GM21390 (cell line): ENCODE measurements at regions not wholly inside any gene's neighbourhood (a gene's known extent, or its start where the extent isn't known, plus 50 kb on each side); places are given as distances from the start of the nearest gene placed in this dataset.
A peak's percentile ranks its signal among the peaks of the same experiment; 100 is the strongest.
"Not testable (repeated sequence)": the region's sequence is repeated elsewhere in the genome, so short reads cannot be mapped to it uniquely, and the experiment has no call there.

ENCODE experiments used
- ATAC-seq: cut with Tn5 transposase; IDR thresholded peaks from one replicate; pipeline ENCODE4 v1.9.1; 2021; ENCODE audit not compliant: unreplicated experiment

DNA sequence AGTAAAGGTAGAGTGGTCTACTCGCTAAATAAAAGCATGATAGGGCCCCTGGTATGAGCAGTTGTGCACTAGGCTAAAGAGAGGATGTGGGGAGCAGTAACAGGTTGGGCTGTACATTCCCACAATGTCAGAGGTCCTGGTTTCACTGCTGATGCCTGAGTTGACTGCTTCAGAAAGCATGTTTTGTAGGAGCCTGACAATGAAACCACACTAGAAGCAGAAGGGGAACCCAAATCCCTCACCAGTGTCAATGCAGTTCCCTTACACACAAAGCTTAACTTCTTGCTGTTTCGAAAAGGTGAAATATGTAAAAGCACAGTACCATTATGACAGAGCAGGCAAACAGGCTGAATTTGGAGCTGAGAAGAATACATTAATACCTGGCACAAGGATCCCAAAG is 291.7 kb upstream of the KYNU start:
- ATAC-seq: peak; percentile 83

DNA sequence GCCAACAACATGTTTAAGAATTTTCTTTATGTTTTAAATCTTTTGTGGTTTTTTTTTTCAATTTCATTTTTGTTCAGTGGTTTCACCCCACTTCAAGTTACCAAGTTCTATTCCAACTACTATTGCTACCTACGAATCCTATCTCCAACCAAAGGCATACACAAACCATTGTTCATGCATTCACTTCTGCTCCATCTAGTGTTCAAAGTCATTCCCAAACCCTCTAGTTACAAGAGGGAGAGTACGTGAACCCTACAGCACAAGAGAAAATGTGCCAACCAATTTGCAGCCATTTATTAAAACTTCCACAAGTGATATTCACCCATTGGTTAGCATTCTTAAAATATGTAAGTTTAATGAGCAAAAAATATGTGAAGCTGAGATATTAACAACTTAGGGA is 295.1 kb upstream of the KYNU start:
- ATAC-seq: no peak

DNA sequence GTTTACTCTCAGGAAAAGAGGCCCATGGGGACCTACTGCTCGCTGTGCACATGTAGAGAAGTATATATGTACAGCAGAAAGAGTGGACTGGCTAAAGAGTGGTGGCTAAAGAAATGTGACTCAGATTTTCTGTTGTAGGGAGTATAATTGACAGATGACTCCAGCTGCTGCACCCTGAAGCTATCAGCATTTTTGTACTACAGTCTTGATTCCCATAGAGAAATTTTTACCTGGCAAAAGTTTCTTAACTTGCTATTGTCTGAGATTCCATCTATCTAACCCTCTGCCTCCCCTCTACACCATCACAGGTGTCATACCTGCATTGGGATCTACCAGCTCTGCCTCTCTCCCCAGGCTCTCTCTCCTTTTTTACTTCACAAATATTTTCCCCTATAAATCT is 296.0 kb upstream of the KYNU start:
- no peak for ATAC-seq

DNA sequence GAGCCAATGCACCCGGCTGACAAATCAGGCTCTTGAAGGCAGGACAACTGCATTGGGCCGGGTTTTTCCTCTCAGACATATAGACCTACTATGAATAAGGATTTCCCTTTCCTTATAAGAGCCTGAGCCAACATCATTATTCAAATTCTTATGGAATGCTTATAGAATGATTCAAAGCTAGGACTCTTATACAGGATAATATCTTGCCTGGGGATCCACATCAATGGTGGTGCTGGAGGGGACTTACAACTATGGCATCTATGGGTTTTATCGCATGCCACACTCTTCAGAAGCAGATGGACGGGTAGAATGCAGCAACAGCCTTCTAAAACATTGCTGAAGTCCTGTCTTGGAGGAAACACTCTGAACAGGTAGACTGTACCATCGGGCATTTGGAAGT is 296.8 kb upstream of the KYNU start:
- ATAC-seq: no peak

DNA sequence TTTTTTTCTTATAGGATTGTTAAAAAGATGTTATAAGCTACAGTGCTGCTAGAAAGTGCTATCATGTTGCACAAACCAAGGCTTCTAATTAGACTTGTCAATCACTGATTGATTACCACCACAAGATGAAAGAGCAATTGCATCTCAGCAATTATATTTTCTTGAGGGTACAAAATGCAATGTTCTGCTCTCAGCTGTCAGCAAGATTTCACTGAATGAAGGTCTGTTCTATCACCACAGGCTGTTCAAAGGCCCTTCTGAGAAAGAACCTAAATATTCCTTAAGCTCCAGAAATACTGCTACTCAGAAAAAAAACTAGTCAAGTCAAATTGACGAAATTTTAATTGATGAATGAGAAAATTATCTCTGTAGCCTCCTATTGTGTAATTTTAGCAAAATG is 301.9 kb upstream of the KYNU start:
- no peak for ATAC-seq

DNA sequence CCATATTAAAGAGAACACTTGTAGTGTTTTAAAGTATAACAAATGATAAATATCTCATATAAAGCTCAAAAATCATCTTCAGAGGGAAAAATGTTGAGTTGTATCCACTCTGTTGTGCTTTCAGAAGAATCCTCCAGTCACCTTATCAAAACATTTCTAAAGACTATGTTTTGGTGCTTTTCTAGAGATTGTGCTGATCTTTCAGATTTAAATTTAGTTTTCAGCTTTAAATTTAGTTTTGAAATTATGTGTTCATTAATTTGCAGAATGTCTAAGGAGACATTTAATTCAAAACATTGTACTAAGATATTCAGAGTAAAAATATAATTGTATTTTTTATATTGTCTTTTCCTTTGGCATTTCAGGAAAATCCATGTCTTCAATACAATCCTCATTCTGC is 303.1 kb upstream of the KYNU start:
- no peak for ATAC-seq

DNA sequence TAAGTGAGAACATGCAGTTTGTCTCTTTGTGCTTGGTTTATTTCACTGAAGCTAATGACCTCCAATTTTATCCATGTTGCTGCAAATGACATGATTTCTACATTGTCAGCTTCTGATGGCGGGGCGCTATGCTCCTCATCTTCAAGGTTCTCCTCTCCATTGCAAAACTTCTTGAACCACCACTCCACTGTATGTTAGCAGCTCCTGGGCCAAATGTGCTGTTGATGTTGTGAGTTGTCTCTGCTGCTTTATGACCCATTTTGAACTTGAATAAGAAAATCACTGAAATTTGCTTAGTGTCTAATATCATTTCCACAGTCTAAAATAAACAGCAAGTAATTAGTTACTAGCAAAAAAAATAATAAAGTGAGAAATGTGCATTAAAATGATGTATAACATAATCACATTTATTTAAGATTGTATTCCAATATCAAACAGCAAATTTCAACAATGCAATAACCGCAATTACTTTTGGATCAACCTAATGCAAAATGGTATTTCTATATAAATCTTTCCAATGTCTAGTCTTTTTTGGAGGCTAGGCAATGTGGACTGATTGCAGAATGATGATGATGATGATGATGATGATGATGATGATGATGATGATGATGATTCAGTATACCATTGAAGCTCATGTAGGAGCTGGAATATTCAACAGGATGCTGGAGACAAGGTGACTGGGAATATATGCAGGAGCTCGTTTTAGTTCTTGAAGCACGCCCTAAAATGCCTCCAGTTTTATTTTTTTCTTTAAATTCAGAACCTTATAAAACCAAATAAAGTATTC is 304.9 kb upstream of the KYNU start:
- ATAC-seq: no peak

DNA sequence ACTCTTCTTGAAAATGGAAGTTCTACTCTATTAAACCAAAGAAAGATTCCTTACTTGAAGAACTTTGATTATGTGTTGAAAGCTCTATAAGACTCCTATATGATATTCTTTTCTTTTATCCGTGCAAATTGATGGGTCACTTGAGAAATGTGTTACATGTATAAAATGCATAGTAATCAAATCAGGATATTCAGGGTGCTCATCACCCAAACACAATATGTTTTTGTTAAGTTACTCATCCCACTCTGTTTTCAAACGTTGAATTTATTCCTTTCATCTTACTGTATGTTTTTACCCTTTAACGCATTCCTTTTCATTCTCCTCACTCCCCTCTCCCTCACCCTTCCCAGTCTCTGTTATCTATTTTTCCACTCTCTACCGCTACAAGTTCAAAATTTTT is 305.5 kb upstream of the KYNU start:
- ATAC-seq: no peak

DNA sequence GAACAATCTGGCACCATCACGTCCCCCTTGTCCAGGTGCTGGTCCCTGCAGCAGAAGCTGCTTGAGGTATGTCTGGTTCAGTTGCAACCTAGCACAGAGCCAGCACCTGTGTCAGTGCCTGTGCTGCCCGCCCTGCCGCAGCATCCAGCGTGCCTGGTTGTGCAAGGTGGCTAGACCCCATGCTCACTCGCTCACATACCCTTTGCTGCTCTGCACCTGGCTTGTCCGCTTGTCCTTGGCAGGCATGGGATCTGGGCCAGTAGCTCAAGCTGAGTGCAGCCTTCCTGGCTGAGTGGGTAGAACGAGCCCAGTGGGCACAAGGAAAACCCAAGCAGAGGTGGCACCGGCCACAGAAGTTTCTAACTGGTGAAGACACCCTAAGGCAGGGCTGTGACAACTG is 314.6 kb upstream of the KYNU start:
- no peak for ATAC-seq

DNA sequence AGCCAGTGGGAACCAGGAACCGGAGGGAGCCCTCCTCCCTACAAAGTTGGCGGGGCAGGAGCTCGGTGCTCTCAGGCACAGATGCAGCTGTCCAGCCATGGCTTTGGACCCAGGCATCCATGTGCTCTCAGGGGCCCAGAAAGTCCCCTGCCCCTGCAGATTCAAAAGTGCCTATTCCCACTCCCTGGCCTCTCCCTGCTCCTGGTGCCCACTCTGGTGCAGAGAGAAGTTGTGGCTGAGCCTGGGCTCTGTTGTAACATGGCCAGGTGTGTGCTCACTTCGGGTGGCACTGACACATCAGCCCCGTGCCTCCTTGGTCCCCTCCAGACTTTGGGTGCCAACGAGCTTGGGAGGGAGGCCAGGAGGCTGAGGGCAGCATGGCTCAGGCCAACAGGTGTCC is 315.8 kb upstream of the KYNU start:
- no peak for ATAC-seq

DNA sequence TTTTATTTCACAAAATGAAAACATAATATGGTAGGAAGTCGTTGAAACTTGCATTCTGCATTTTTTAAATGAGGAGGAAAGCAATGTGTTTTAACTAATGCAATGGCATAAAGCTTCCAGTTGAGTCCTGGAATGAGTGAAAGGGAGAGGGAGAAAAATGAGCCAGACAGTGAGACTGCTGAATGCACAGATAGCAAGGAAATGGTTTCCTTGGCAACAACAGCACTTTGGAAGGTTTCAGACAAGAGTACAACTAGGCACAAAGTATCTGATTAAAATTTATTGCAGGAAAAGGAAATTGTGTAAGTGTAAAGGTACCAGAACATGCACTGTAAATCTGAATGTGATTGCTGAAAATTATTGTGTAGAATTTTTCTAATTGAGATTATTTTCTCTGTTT is 320.1 kb upstream of the KYNU start:
- no peak for ATAC-seq

DNA sequence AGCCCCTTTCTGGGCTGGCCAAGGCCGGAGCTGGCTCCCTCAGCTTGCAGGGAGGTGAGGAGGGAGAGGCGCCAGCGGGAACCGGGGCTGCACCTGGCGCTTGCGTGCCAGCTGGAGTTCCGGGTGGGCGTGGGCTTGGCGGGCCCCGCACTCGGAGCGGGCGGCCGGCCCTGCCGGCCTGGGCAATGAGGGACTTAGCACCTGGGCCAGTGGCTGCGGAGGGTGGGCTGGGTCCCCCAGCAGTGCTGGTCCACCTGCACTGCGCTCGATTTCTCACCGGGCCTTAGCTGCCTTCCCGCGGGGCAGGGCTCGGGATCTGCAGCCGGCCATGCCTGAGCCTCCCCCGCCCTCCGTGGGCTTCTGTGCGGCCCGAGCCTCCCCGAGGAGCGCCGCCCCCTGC is 331.5 kb upstream of the KYNU start:
- ATAC-seq: not testable (repeated sequence)

DNA sequence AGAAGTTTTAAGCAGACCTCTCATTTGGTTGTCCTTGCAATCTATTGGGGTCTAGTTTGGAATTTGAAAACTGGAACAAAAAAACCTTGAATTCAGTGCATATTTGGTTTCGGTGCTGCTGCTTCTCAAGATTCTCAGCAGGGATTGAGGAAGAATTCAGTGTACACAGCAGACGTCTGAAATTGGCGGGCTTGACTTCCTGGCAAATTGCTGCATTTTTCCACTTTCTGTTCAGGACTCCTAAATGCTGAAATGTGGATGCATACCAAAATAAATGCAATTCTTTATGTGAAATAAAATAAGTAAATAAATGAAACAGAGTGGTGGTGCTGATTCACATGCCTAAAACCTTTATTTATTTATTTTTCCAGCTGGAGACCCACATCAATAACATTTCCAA is 332.4 kb upstream of the KYNU start:
- no peak for ATAC-seq

DNA sequence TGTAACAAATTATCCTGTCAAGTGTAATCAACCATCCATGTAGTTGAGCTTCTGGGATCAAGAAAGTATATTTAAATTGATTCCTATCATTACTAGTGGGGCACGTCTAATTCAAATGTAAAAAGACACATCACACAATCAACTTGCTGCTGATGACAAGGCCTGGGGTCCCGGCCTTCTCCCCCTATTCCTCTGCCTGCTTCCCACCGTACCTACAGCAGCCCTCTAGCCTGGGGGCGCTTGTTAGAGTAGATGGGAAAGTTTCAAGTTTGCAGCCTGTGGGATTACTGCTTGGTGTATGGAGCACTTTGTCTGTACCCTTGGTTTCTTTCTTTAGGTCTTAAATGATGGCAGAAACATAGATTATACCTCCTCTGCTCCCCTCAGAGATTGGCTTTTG is 333.3 kb upstream of the KYNU start:
- no peak for ATAC-seq

DNA sequence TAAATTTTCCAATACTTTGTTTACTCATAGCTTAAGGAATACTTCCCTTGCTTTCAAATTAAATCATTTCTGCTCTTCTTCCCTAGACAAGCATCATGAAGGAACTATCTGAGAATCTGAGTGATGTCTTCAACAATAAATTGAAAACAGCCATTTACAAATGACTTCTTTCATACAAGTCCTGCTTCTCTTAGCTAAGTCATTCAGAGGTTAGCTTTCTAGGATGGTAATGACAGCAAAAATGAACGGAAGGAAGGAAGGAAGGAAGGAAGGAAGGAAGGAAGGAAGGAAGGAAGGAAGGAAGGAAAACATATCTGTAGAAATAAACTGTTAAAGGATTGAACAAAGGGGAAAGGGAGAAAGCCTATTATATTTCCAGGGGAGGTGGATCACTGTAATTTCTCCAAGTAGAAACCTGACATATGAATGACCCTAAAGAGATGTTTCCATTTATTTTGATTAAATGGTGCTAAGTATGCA is 335.0 kb upstream of the KYNU start:
- no peak for ATAC-seq

DNA sequence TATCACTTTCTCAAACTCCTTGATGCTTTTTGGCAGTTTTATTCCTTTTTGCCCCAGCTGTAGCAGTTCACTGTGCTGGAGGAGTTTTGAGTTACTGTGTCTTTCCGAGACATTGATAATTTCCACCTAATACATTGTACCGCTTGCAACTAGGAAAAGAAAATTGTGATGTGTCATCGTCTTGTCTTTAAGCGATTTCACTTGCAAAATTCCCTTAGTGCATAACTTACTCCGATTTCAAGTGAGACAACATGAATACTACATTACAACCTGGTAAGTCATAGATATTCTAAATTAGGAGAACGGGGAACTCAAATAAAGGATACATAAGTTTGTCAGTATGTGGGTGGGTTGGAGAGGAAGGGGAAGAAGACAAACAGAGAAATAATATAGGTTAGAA is 340.5 kb upstream of the KYNU start:
- no peak for ATAC-seq

DNA sequence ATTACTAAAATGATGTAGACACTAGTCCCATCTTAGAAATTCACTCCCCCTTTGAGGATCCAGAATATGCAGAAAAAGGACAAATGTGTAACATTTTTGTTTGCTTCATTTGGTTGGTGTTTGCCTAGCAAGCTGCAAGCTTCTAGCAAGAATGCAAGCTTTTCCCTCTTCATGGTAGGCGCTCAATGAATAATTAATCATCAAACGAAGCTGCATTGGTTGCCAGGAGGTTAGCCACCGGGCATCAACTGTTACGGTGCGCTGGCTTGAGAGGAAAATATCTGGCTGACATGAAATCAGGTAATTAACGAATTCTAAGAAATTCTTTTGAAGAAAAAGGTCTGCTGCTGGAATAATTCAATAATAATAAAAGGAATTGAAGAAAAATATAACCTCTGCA is 341.0 kb upstream of the KYNU start:
- ATAC-seq: no peak

DNA sequence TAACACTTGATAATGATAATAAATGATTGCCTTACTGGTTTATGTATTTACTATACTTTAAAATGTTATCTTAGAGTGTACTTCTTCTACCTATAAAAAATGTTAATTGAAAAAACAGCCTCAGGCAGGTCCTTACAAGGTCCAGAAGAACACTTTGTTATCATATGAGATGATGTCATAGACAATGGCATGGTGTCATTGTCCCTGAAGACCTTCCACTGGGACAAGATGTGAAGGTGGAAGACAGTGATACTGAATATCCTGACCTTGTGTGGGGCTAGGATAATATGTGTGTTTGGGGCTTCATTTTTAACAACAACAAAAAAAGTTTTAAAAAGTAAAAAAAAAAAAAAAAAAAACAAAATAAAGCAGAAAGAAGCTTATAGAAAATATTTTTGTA is 342.2 kb upstream of the KYNU start:
- no peak for ATAC-seq

DNA sequence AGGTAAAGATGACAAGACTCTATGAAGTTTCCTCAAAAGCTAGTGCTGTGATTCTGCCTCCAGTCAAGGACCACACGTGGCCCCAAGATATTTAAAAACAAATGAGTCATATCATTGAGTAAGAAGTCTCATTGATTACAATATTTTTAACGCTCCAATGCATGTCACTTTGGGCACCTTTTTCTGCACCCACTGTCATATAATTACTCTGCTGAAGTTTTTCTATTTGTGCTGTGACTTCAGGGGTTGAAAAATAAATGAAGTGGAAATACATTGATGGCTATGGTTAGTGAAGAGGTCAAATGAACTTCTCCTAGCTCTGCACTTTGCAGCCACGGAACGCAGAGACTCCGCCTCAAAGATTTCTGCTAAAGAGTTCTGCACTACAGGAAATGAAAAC is 344.3 kb upstream of the KYNU start:
- no peak for ATAC-seq

DNA sequence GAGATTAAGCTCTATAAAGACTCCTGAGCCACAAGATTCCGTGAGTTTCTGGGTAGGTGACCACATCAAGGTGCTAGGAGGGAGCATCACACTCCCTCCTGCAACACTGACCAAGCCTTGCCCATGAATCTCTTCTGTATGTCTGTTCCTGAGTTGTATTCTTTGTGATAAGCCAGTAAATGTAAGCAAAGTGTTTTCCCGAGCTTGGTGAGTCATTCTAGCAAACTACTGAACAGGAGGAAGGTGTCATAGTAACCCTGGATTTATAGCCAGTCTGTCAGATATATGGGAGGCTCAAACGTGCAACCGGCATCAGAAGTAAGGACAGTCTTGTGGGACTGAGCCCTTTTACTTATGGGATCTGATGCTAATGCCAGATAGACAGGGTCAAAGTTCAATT is 346.1 kb upstream of the KYNU start:
- no peak for ATAC-seq

DNA sequence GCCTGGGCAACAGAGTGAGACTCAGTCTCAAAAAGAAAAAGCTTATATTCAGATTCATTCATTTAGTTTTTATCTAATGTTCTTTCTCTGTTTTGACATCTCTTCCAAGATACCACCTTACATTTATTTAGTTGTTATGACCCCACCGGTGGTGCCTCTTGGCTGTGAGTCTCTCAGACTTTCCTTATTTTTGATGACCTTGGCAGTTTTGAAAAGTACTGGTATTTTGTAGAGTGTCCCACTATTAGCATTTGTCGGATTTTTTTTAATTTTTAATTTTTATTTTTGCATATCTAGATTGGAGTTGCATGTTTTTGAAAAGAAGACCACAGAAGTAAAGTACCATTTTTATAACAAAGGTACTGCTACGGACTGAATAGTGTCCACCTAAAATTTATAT is 351.7 kb upstream of the KYNU start:
- no peak for ATAC-seq

DNA sequence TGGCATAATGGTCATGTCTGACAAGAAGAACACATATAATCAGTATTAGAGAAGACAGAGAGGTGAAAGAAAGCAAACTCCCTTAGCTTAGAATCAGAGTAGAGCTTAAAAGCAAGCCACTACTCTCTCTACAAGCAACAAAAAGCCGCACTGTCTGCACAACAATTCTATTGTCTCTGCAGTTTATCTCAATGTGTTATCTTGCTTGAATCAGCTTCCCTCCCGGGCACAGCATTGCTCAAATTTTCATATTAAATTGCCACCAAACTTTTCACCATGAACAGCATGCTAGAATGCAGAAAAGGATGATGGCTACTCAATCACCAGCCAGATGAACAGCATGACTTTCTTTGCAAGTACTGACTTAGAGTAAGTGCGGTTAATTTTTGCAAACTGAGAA is 356.0 kb upstream of the KYNU start:
- no peak for ATAC-seq

DNA sequence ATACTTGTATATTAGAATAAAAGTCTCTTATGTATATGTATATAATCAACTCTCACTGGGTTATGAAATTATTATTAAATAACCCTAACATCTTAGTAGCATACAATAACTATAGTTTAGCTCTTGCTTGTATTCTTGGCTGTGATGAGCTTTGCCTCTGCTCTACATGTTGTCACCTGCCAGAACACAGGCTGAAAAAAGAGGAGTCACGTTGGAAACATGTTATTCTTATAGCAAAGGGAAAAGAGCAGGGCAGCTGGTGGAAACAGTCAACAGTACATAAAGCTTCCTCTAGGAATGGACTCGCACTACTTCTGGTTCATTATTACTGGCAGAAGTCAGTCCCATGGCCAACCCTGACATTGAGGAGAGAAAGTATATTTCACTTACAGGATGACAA is 362.0 kb upstream of the KYNU start:
- ATAC-seq: no peak
